ENCODE measurements at regions not wholly inside any gene's neighbourhood (a gene's known extent, or its start where the extent isn't known, plus 50 kb on each side); places are given as distances from the start of the nearest gene placed in this dataset.

GRCh38 chr13:48181482-48182145 lies 51.4 kb upstream of the ITM2B start:
- H4K20me1 ChIP-seq (ENCODE audit: insufficient read depth, low read length) = no peaks in the 10 kb centered on the region
- no peak overlapping the region for H3K9ac ChIP-seq (ENCODE audit: low read length)
- H3K4me2 ChIP-seq (ENCODE audit: low read length) = no peak overlapping the region
- H3K27me3 ChIP-seq (ENCODE audit: insufficient read depth, low read length) = no peaks in the 10 kb centered on the region
- H3K9me2 ChIP-seq (ENCODE audit: low read depth, low read length) = no peaks in the 10 kb centered on the region
- H2AFZ ChIP-seq (ENCODE audit: low read length) = no peak overlapping the region
- no peaks in the 10 kb centered on the region for H3F3A ChIP-seq (ENCODE audit: insufficient read depth, low read length)
- no peaks in the 10 kb centered on the region for H3K4me1 ChIP-seq (ENCODE audit: insufficient read depth, low read length, severe bottlenecking)
- H3K27ac ChIP-seq (ENCODE audit: low read depth, low read length, poor library complexity, severe bottlenecking) = no peak overlapping the region
- H3K9me3 ChIP-seq (ENCODE audit: low read length) = no peaks in the 10 kb centered on the region
- no peak overlapping the region for H3K4me3 ChIP-seq (ENCODE audit: low read depth, low read length, poor library complexity, severe bottlenecking)
- no peaks in the 10 kb centered on the region for H3K79me2 ChIP-seq (ENCODE audit: insufficient read depth, low read length)
- TF ChIP-seq EZH2 (IDR thresholded peaks at IDR 0.05; ENCODE audit: borderline replicate concordance, low read length) (no peak), CTCF (IDR thresholded peaks at IDR 0.05; ENCODE audit: low read length) (no peak)
- H3K36me3 ChIP-seq (ENCODE audit: insufficient read depth, low read length) = no peaks in the 10 kb centered on the region

GRCh38 chr13:48178126-48178525 lies 54.9 kb upstream of the ITM2B start:
- Histone ChIP-seq H3K9me2 (ENCODE audit: low read depth, low read length) (no peaks in the 10 kb centered on the region), H4K20me1 (ENCODE audit: insufficient read depth, low read length) (no peaks in the 10 kb centered on the region), H2AFZ (ENCODE audit: low read length) (no peak overlapping the region), H3K4me3 (ENCODE audit: low read depth, low read length, poor library complexity, severe bottlenecking) (no peak overlapping the region), H3K9me3 (ENCODE audit: low read length) (no peaks in the 10 kb centered on the region), H3K4me2 (ENCODE audit: low read length) (no peak overlapping the region), H3K9ac (ENCODE audit: low read length) (no peak overlapping the region), H3K4me1 (ENCODE audit: insufficient read depth, low read length, severe bottlenecking) (no peaks in the 10 kb centered on the region), H3K27ac (ENCODE audit: low read depth, low read length, poor library complexity, severe bottlenecking) (no peak overlapping the region), H3K36me3 (ENCODE audit: insufficient read depth, low read length) (no peaks in the 10 kb centered on the region), H3F3A (ENCODE audit: insufficient read depth, low read length) (no peaks in the 10 kb centered on the region), H3K27me3 (ENCODE audit: insufficient read depth, low read length) (no peaks in the 10 kb centered on the region), H3K79me2 (ENCODE audit: insufficient read depth, low read length) (no peaks in the 10 kb centered on the region)
- TF ChIP-seq EZH2 (IDR thresholded peaks at IDR 0.05; ENCODE audit: borderline replicate concordance, low read length) = no peak

GRCh38 chr13:48176781-48177180 lies 56.2 kb upstream of the ITM2B start:
- Histone ChIP-seq H4K20me1 (ENCODE audit: insufficient read depth, low read length) (no peaks in the 10 kb centered on the region), H3K4me1 (ENCODE audit: insufficient read depth, low read length, severe bottlenecking) (no peaks in the 10 kb centered on the region), H3K9me2 (ENCODE audit: low read depth, low read length) (no peaks in the 10 kb centered on the region), H2AFZ (ENCODE audit: low read length) (no peak overlapping the region), H3K27ac (ENCODE audit: low read depth, low read length, poor library complexity, severe bottlenecking) (no peak overlapping the region), H3K4me2 (ENCODE audit: low read length) (no peak overlapping the region), H3K9ac (ENCODE audit: low read length) (no peak overlapping the region), H3K36me3 (ENCODE audit: insufficient read depth, low read length) (no peaks in the 10 kb centered on the region), H3K79me2 (ENCODE audit: insufficient read depth, low read length) (no peaks in the 10 kb centered on the region), H3K4me3 (ENCODE audit: low read depth, low read length, poor library complexity, severe bottlenecking) (no peak overlapping the region), H3F3A (ENCODE audit: insufficient read depth, low read length) (no peaks in the 10 kb centered on the region), H3K9me3 (ENCODE audit: low read length) (no peaks in the 10 kb centered on the region), H3K27me3 (ENCODE audit: insufficient read depth, low read length) (no peaks in the 10 kb centered on the region)
- TF ChIP-seq CTCF (IDR thresholded peaks at IDR 0.05; ENCODE audit: low read length) = no peak
- TF ChIP-seq EZH2 (IDR thresholded peaks at IDR 0.05; ENCODE audit: borderline replicate concordance, low read length) = no peak

GRCh38 chr13:48175185-48175584 lies 57.8 kb upstream of the ITM2B start:
- H3K4me1 ChIP-seq (ENCODE audit: insufficient read depth, low read length, severe bottlenecking) = no peaks in the 10 kb centered on the region
- H3K27me3 ChIP-seq (ENCODE audit: insufficient read depth, low read length) = no peaks in the 10 kb centered on the region
- no peak overlapping the region for H3K27ac ChIP-seq (ENCODE audit: low read depth, low read length, poor library complexity, severe bottlenecking)
- H3F3A ChIP-seq (ENCODE audit: insufficient read depth, low read length) = no peaks in the 10 kb centered on the region
- H2AFZ ChIP-seq (ENCODE audit: low read length) = no peak overlapping the region
- TF ChIP-seq CTCF (IDR thresholded peaks at IDR 0.05; ENCODE audit: low read length) (no peak), EZH2 (IDR thresholded peaks at IDR 0.05; ENCODE audit: borderline replicate concordance, low read length) (no peak)
- no peaks in the 10 kb centered on the region for H3K36me3 ChIP-seq (ENCODE audit: insufficient read depth, low read length)
- H3K9me2 ChIP-seq (ENCODE audit: low read depth, low read length) = no peaks in the 10 kb centered on the region
- no peaks in the 10 kb centered on the region for H3K79me2 ChIP-seq (ENCODE audit: insufficient read depth, low read length)
- no peaks in the 10 kb centered on the region for H3K9me3 ChIP-seq (ENCODE audit: low read length)
- H3K4me3 ChIP-seq (ENCODE audit: low read depth, low read length, poor library complexity, severe bottlenecking) = no peak overlapping the region
- no peaks in the 10 kb centered on the region for H4K20me1 ChIP-seq (ENCODE audit: insufficient read depth, low read length)
- no peak overlapping the region for H3K9ac ChIP-seq (ENCODE audit: low read length)
- no peak overlapping the region for H3K4me2 ChIP-seq (ENCODE audit: low read length)
